BLaER1 treated with 17β-estradiol and CSF1 and Interleukin-3, amounts not matched to agents 10 nM and 100 nM (cell line): ENCODE measurements at regions not wholly inside any gene's neighbourhood (a gene's known extent, or its start where the extent isn't known, plus 50 kb on each side); places are given as distances from the start of the nearest gene placed in this dataset.

ENCODE experiments used
- H3K27ac ChIP-seq, 11 experiments: shearing (Covaris generic); formaldehyde crosslinking; 2 replicates each; pipeline ENCODE4 v1.8.1; 2022
- H3K27me3 ChIP-seq, 11 experiments: shearing (Covaris generic); formaldehyde crosslinking; 2 replicates each; pipeline ENCODE4 v1.8.1; 2022
- H3K36me3 ChIP-seq, 11 experiments: shearing (Covaris generic); formaldehyde crosslinking; 2 replicates each; pipeline ENCODE4 v1.8.1; 2022
- H3K4me1 ChIP-seq, 10 experiments: shearing (Covaris generic); formaldehyde crosslinking; 2 replicates each; pipeline ENCODE4 v1.8.1; 2022
- H3K4me2 ChIP-seq, 11 experiments: shearing (Covaris generic); formaldehyde crosslinking; 2 replicates each; pipeline ENCODE4 v1.8.1; 2022
- H3K4me3 ChIP-seq, 10 experiments: shearing (Covaris generic); formaldehyde crosslinking; 2 replicates each; pipeline ENCODE4 v1.8.1; 2022
- H3K9ac ChIP-seq, 11 experiments: shearing (Covaris generic); formaldehyde crosslinking; 2 replicates each; pipeline ENCODE4 v1.8.1; 2022
- H3K9me3 ChIP-seq, 11 experiments: shearing (Covaris generic); formaldehyde crosslinking; replicated peaks in 1 of 11; 2 replicates each; pipeline ENCODE4 v1.8.1; 2022
- H4K20me1 ChIP-seq, 11 experiments: shearing (Covaris generic); formaldehyde crosslinking; 2 replicates each; pipeline ENCODE4 v1.8.1; 2022
- Cebpa-rat ChIP-seq, 11 experiments: shearing (Covaris generic); IDR thresholded peaks; 2 replicates each; pipeline ENCODE4 v1.8.1; 2022

- Histone ChIP-seq H3K4me2 (no peak overlapping the region), H3K36me3 (no peaks in the 10 kb centered on the region), H3K9me3 (no peaks in the 10 kb centered on the region), H3K27me3 (no peaks in the 10 kb centered on the region), H4K20me1 (no peaks in the 10 kb centered on the region), H3K9ac (no peak overlapping the region), H3K27ac (no peak overlapping the region), H3K4me3 (no peak overlapping the region), H3K4me1 (peaks cover 0 to 13% (median 9%) of the 10 kb centered on the region in 10 experiments; a peak in 13 of 20 replicates)
- TF ChIP-seq Cebpa-rat (IDR thresholded peaks at IDR 0.05), result no peak
These were observed 130.6 kb downstream of the EDN3 start for GRCh38 chr20:59431014-59431413.

- Histone ChIP-seq H3K9me3 (no peaks in the 10 kb centered on the region), H3K4me3 (no peak overlapping the region), H3K36me3 (no peaks in the 10 kb centered on the region), H3K27me3 (no peaks in the 10 kb centered on the region), H4K20me1 (no peaks in the 10 kb centered on the region), H3K4me1 (peaks cover 0 to under 1% (median 0%) of the 10 kb centered on the region in 10 experiments; a peak in 1 of 20 replicates), H3K4me2 (no peak overlapping the region), H3K27ac (no peak overlapping the region), H3K9ac (no peak overlapping the region)
- TF ChIP-seq Cebpa-rat (IDR thresholded peaks at IDR 0.05), result no peak
These were observed 134.5 kb downstream of the EDN3 start for GRCh38 chr20:59434960-59435359.

DNA sequence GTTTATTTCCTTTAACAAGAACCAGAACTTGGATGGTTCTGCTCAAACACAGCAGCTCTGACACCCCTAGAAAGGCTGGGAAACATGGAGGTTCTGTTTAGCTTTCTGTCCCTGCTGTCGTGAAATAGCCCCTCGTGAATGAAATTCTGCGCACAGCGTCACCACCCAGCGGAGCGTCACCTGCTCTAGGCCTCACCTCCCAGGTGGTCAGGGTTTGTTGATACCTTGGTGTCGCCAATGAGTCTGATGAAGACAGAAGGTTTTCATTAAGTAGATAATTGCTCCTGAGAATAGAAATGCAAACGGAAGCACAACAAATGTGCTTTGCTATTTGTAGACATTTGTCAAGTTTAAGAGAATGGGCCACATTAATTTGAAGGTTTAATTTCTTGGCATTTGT is 135.1 kb downstream of the EDN3 start:
- no peak overlapping the region for H3K27ac ChIP-seq
- no peak overlapping the region for H3K4me3 ChIP-seq
- no peak overlapping the region for H3K4me2 ChIP-seq
- no peak for TF ChIP-seq Cebpa-rat (IDR thresholded peaks at IDR 0.05)
- no peaks in the 10 kb centered on the region for H4K20me1 ChIP-seq
- no peaks in the 10 kb centered on the region for H3K27me3 ChIP-seq
- no peaks in the 10 kb centered on the region for H3K36me3 ChIP-seq
- H3K4me1 ChIP-seq, result no peaks in the 10 kb centered on the region
- no peaks in the 10 kb centered on the region for H3K9me3 ChIP-seq
- no peak overlapping the region for H3K9ac ChIP-seq

DNA sequence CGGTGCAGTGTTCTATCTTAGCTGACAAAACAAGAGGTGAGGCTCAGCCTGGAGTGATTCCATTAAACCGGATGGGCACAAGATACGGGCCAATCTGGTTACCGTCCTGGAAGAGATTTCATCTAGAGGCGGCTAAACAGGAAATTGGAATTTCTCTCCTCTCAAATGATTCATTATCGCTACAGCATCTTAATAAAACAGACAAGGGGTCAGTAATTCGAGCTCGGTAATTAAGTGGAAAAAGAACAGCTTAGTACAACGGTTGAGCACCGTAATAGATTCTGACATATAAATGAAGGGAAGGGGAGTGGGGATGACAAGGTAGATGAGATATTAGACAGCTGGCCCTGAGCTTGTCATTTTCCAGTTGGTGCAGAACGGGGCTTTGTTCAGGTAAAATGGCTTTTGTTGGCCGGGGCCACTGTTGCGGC is 137.2 kb downstream of the EDN3 start:
- Histone ChIP-seq H3K4me3 (no peak overlapping the region), H3K4me1 (peaks cover 0 to 5% (median 0%) of the 10 kb centered on the region in 10 experiments; a peak in 1 of 20 replicates), H3K27ac (no peak overlapping the region), H4K20me1 (no peaks in the 10 kb centered on the region), H3K4me2 (no peak overlapping the region), H3K27me3 (no peaks in the 10 kb centered on the region), H3K9me3 (0 out of 22 replicates have a peak, but pooled peaks cover 0 to 3% (median 0%) of the 10 kb centered on the region in 11 experiments), H3K36me3 (no peaks in the 10 kb centered on the region), H3K9ac (no peak overlapping the region)
- TF ChIP-seq Cebpa-rat (IDR thresholded peaks at IDR 0.05), result no peak

DNA sequence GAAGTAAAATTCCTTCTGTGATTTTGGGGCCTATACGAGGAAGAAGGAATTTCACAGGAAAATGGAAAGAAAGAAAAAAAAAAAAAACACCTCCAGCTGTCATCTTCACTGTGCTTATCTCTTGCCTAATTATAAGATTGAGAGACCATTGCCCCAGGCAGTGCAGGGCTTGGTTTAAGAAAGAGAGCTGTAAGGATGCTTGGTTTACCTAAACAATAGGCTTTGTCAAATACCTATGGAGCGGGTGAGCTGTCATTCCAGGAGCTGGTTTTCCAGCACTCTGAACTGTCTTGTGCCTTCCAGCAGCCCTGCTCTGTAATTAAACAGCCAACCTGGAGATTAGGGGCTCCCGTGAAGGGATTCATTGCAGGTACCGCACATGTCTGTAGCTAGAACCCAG is 137.8 kb downstream of the EDN3 start:
- peaks cover 0 to 6% (median 0%) of the 10 kb centered on the region in 10 experiments; a peak in 1 of 20 replicates for H3K4me1 ChIP-seq
- H3K27me3 ChIP-seq, result no peaks in the 10 kb centered on the region
- no peak overlapping the region for H3K4me2 ChIP-seq
- H3K9me3 ChIP-seq, result 0 out of 22 replicates have a peak, but pooled peaks cover 0 to 3% (median 0%) of the 10 kb centered on the region in 11 experiments
- TF ChIP-seq Cebpa-rat (IDR thresholded peaks at IDR 0.05), result no peak
- H4K20me1 ChIP-seq, result no peaks in the 10 kb centered on the region
- no peak overlapping the region for H3K9ac ChIP-seq
- no peak overlapping the region for H3K4me3 ChIP-seq
- H3K27ac ChIP-seq, result no peak overlapping the region
- no peaks in the 10 kb centered on the region for H3K36me3 ChIP-seq

DNA sequence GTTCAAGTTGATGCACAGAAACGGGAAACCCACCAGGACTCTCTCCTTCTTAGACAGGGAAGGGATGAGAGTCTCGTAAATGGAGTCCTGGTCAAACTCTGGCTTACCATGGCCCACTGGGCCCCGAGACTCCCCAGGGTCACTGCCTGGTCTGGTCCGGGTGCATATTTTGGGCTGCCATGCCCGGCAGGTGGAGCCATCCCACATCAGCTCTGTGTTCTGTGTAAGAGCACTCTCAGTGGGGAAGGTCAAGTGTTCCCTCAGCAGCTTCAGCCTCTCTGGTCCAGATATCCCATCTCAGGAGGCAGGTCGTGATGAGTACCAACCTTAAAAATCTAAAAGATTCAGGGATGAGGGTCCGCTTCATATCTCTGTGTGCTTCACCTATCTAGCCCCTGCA is 138.8 kb downstream of the EDN3 start:
- no peak for TF ChIP-seq Cebpa-rat (IDR thresholded peaks at IDR 0.05)
- peaks cover 0 to 6% (median 0%) of the 10 kb centered on the region in 10 experiments; a peak in 1 of 20 replicates for H3K4me1 ChIP-seq
- no peaks in the 10 kb centered on the region for H3K36me3 ChIP-seq
- no peaks in the 10 kb centered on the region for H4K20me1 ChIP-seq
- H3K27me3 ChIP-seq, result no peaks in the 10 kb centered on the region; a peak in 1 of 22 replicates
- H3K4me2 ChIP-seq, result no peak overlapping the region
- H3K9ac ChIP-seq, result no peak overlapping the region
- H3K27ac ChIP-seq, result no peak overlapping the region
- no peak overlapping the region for H3K4me3 ChIP-seq
- H3K9me3 ChIP-seq, result 0 out of 22 replicates have a peak, but pooled peaks cover 0 to 3% (median 0%) of the 10 kb centered on the region in 11 experiments

DNA sequence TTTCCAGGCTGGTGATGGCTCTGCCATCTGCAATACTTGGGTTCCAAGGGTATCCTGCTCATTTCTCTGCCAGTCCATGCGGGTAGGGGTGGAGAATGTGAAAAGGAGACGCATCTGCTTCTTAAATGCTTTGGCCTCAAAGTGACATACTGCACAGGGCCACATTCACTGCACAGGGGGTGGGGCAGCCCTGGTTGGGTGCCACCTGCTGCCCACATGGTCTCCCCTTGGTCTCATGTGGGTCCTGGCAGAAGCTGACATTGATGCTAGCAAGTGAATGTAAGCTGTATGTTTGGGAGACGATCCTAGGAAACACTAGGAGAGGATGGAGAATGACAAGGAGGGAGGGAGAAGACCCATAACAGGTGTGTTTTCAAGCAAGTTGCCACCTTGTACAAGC is 140.9 kb downstream of the EDN3 start:
- H4K20me1 ChIP-seq, result no peaks in the 10 kb centered on the region
- no peak overlapping the region for H3K9ac ChIP-seq
- H3K4me1 ChIP-seq, result peaks cover 0 to 6% (median 0%) of the 10 kb centered on the region in 10 experiments; a peak in 1 of 20 replicates
- H3K4me2 ChIP-seq, result no peak overlapping the region
- H3K27ac ChIP-seq, result no peak overlapping the region
- H3K9me3 ChIP-seq, result 0 out of 22 replicates have a peak, but pooled peaks cover 0 to 3% (median 0%) of the 10 kb centered on the region in 11 experiments
- no peaks in the 10 kb centered on the region for H3K36me3 ChIP-seq
- TF ChIP-seq Cebpa-rat (IDR thresholded peaks at IDR 0.05), result no peak
- H3K27me3 ChIP-seq, result no peaks in the 10 kb centered on the region; a peak in 1 of 22 replicates
- no peak overlapping the region for H3K4me3 ChIP-seq

GRCh38 chr20:59441860-59442810 is 141.7 kb downstream of the EDN3 start:
- Histone ChIP-seq H3K36me3 (no peaks in the 10 kb centered on the region), H3K27me3 (no peaks in the 10 kb centered on the region; a peak in 1 of 22 replicates), H3K4me3 (no peak overlapping the region), H3K9ac (no peak overlapping the region), H4K20me1 (no peaks in the 10 kb centered on the region), H3K9me3 (0 out of 22 replicates have a peak, but pooled peaks cover 0 to 3% (median 0%) of the 10 kb centered on the region in 11 experiments), H3K4me1 (peaks cover 0 to 6% (median 0%) of the 10 kb centered on the region in 10 experiments; a peak in 1 of 20 replicates), H3K4me2 (0 out of 22 replicates have a peak overlapping the region, but pooled peaks of 1 of the 11 experiments have one; percentile 3), H3K27ac (no peak overlapping the region)
- no peak for TF ChIP-seq Cebpa-rat (IDR thresholded peaks at IDR 0.05)

DNA sequence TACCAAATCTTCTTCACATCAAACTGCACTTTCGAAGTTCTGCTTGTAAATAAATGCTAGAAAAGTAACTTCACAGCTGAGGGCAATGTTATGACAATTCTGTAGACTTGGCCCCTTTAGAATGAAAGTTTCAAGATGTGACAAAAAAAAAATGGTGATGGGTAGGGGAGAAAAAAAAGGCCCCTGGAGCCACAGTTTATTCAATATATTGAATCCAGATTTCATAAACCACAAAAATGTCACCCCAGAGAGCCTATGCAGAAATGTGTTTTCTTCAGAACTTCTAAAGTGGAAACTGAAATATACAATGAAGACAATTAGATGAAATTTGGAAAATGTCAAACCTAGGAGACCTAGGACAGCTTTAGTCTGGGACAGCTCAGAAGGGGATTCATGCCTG is 143.1 kb downstream of the EDN3 start:
- Histone ChIP-seq H3K4me1 (peaks cover 0 to 6% (median 0%) of the 10 kb centered on the region in 10 experiments; a peak in 2 of 20 replicates), H3K4me2 (no peak overlapping the region), H3K27me3 (no peaks in the 10 kb centered on the region; a peak in 1 of 22 replicates), H3K9me3 (0 out of 22 replicates have a peak, but pooled peaks cover 0 to 3% (median 0%) of the 10 kb centered on the region in 11 experiments), H3K36me3 (no peaks in the 10 kb centered on the region), H4K20me1 (no peaks in the 10 kb centered on the region), H3K4me3 (no peak overlapping the region), H3K9ac (no peak overlapping the region), H3K27ac (no peak overlapping the region)
- no peak for TF ChIP-seq Cebpa-rat (IDR thresholded peaks at IDR 0.05)
